GM12878 (cell line): ENCODE measurements at regions not wholly inside any gene's neighbourhood (a gene's known extent, or its start where the extent isn't known, plus 50 kb on each side); places are given as distances from the start of the nearest gene placed in this dataset.
A peak's percentile ranks its signal among the peaks of the same experiment; 100 is the strongest.

ENCODE experiments used
- ATAC-seq: fragments of 200-7000 bp; cut with Tn5 transposase; 3 replicates; pipeline ENCODE4 v1.9.1; 2020; ENCODE audit warnings: mild to moderate bottlenecking, moderate library complexity
- BruUV-seq: library from RNA; stranded (reverse); fragments of 400-500 nt; replicated peaks from 2 replicates; lab custom pipeline; 2021; lab: Mats Ljungman, UMichigan
- CTCF ChIA-PET: fragments of 300-600 bp; sonication (Branson Sonifier 250); formaldehyde crosslinking; extraction: SDS; loops from one replicate; lab custom pipeline; 2021; ENCODE audit warnings: inconsistent platforms; lab: Yijun Ruan, JAX
- POLR2A ChIA-PET: fragments of 350-600 bp; formaldehyde crosslinking; extraction: SDS; loops from one replicate; lab custom pipeline; 2021; ENCODE audit warnings: inconsistent platforms; lab: Charles Lee
- RAD21 ChIA-PET: fragments of 300-600 bp; sonication (Branson Sonifier 250); formaldehyde crosslinking; loops from one replicate; lab custom pipeline; 2023; ENCODE audit warnings: antibody characterized with exemption; ENCODE audit not compliant: unreplicated experiment; lab: Charles Lee
- SMC1A ChIA-PET: fragments of 300-600 bp; sonication (Branson Sonifier 250); formaldehyde crosslinking; loops from one replicate; lab custom pipeline; 2023; ENCODE audit not compliant: unreplicated experiment, uncharacterized antibody; lab: Charles Lee
- DNase-seq: peaks from one replicate; pipeline ENCODE4 v3.0.0-alpha.2; 2011; ENCODE audit warnings: low read depth, low spot score
- FAIRE-seq: peaks from 3 replicates; lab custom pipeline; 2011; peaks lifted over from hg19 to GRCh38; lab: Jason Lieb, UNC
- H2AFZ ChIP-seq: 2 replicates; pipeline ENCODE4 v1.6.0; 2011; ENCODE audit warnings: low read depth, low read length, control low read depth; ENCODE audit not compliant: control insufficient read depth
- H3K27ac ChIP-seq: 2 replicates; pipeline ENCODE4 v1.5.1; 2011; ENCODE audit warnings: control low read depth; ENCODE audit not compliant: control insufficient read depth, insufficient read depth
- H3K27me3 ChIP-seq, 2 experiments: replicated peaks in 1 of 2; 2 replicates each; pipeline versions ENCODE4 v1.6.0 to v1.6.1; 2011; ENCODE audit warnings: low read length in 1 of 2; ENCODE audit not compliant: control insufficient read depth in 2 of 2, insufficient read depth in 2 of 2
- H3K36me3 ChIP-seq, 2 experiments: 2 replicates each; pipeline ENCODE4 v1.5.1; 2011; ENCODE audit warnings: low read length in 1 of 2; ENCODE audit not compliant: control insufficient read depth in 2 of 2, insufficient read depth in 2 of 2
- H3K4me1 ChIP-seq: 2 replicates; pipeline ENCODE4 v1.6.1; 2011; ENCODE audit warnings: mild to moderate bottlenecking, low read length, moderate library complexity, mixed read lengths; ENCODE audit not compliant: control insufficient read depth, insufficient read depth
- H3K4me2 ChIP-seq: 2 replicates; pipeline ENCODE4 v1.6.0; 2011; ENCODE audit warnings: control low read depth; ENCODE audit not compliant: control insufficient read depth, insufficient read depth
- H3K4me3 ChIP-seq: fragments of 200-600 bp; sonication (generic); 2 replicates; pipeline ENCODE4 v1.5.1; 2016
- H3K79me2 ChIP-seq: 2 replicates; pipeline ENCODE4 v1.6.0; 2011; ENCODE audit warnings: low read length; ENCODE audit not compliant: control insufficient read depth, insufficient read depth
- H3K9ac ChIP-seq: 2 replicates; pipeline ENCODE4 v1.8.0; 2011; ENCODE audit warnings: low read length, control low read depth, mixed read lengths; ENCODE audit not compliant: control insufficient read depth, insufficient read depth
- H3K9me3 ChIP-seq: replicated peaks from 3 replicates; pipeline ENCODE4 v1.5.1; 2011; ENCODE audit warnings: mild to moderate bottlenecking, low read length; ENCODE audit not compliant: control insufficient read depth, insufficient read depth
- H4K20me1 ChIP-seq: 2 replicates; pipeline ENCODE4 v1.6.0; 2011; ENCODE audit not compliant: control insufficient read depth, insufficient read depth
- BHLHE40 ChIP-seq, 2 experiments: fragments of 450-650 bp in 1 of 2; IDR thresholded peaks; 2 replicates each; pipeline ENCODE4 v1.6.1; 2011 to 2017; ENCODE audit warnings: low read depth in 2 of 2, borderline replicate concordance in 1 of 2, improper control_type of control experiment in 1 of 2, low read length in 1 of 2, mild to moderate bottlenecking in 1 of 2
- HDAC6 ChIP-seq: fragments of 200-600 bp; sonication (generic); IDR thresholded peaks from one replicate; pipeline ENCODE4 v1.8.0; 2017; ENCODE audit warnings: antibody characterized with exemption; ENCODE audit not compliant: unreplicated experiment
- MEF2B ChIP-seq: fragments of 450-650 bp; IDR thresholded peaks from 2 replicates; pipeline ENCODE4 v1.6.1; 2018; ENCODE audit warnings: mild to moderate bottlenecking, moderate library complexity; ENCODE audit not compliant: partially characterized antibody, poor library complexity, severe bottlenecking
- NFYA ChIP-seq: IDR thresholded peaks from 2 replicates; pipeline ENCODE4 v1.6.1; 2011; ENCODE audit warnings: low read depth, mild to moderate bottlenecking, low read length, improper control_type of control experiment, borderline replicate concordance
- RB1 ChIP-seq: fragments of 450-650 bp; formaldehyde crosslinking; IDR thresholded peaks from 2 replicates; pipeline ENCODE4 v1.6.1; 2017; ENCODE audit warnings: mild to moderate bottlenecking, borderline replicate concordance
- RFX5 ChIP-seq: IDR thresholded peaks from 2 replicates; pipeline ENCODE4 v1.6.1; 2011; ENCODE audit warnings: low read depth, low read length, improper control_type of control experiment
- STAT3 ChIP-seq: IDR thresholded peaks from 2 replicates; pipeline ENCODE4 v1.6.1; 2011; ENCODE audit warnings: low read depth, low read length, improper control_type of control experiment
- YY1 ChIP-seq: IDR thresholded peaks from 2 replicates; pipeline ENCODE4 v1.6.1; 2011; ENCODE audit warnings: low read depth, mild to moderate bottlenecking, low read length
- WGBS: methylation state at CpG from one replicate; pipeline ENCODE4 v1.1.6; 2016; ENCODE audit warnings: low lambda C conversion rate; ENCODE audit not compliant: insufficient replicate concordance, insufficient coverage; ENCODE audit errors: missing lambda C conversion rate; 5-methylcytosine and 5-hydroxymethylcytosine counted together
- in situ Hi-C: fragments of 300-500 bp; cut with MboI; formaldehyde crosslinking; loops from 9 replicates; pipeline ENCODE4 v1.14.3; 2018; ENCODE audit warnings: mixed read lengths
- intact Hi-C: fragments of 100-400 bp; cut with micrococcal nuclease; formaldehyde crosslinking; loops from one replicate; pipeline ENCODE4 v1.14.2; 2022; ENCODE audit not compliant: unreplicated experiment
- TF ChIP-seq, protein P1 (sequence below): IDR thresholded peaks from 2 replicates; pipeline ENCODE4 v1.6.1; 2012; ENCODE audit warnings: low read length, inconsistent platforms

DNA sequence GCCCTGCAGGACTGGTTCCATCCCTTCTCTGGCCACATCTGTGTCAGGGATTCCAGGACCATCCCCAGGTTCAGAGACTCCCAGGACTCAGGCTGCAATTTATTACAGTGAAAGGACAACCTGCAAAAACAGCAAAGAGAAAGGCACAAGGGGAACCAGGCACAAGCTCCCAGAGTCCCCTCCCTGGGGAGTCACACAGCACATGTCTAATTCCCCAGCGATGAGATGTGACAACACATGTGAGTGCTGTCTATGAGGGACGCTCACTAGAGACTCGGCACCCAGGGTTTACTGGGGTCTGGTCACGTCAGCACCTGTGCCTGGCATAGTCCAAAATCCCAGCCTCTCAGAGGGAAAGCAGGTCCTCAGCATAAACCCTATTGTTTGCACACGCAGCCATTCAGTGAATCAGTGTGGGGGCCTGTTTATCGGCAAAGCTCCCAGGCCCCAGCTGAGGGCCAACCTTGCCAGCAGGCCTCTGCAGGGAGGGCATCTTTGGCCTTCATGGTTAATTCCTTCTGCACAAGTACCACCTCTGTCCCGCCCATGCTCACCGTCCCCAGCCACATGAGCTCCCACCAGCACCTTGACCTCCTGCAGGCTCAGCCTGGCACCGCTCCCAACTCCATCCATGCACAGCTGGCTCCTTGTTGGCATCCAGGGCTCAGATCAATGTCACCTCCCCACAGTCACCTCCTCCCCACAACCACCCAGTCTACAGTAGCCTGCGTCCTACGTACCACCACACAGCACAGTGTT is 198.9 kb upstream of the SFSWAP start:
- ATAC-seq (no peak), FAIRE-seq (no peak), DNase-seq (no peak)
- peak; percentile 84 for TF ChIP-seq MEF2B
- TF ChIP-seq, protein P1, sequence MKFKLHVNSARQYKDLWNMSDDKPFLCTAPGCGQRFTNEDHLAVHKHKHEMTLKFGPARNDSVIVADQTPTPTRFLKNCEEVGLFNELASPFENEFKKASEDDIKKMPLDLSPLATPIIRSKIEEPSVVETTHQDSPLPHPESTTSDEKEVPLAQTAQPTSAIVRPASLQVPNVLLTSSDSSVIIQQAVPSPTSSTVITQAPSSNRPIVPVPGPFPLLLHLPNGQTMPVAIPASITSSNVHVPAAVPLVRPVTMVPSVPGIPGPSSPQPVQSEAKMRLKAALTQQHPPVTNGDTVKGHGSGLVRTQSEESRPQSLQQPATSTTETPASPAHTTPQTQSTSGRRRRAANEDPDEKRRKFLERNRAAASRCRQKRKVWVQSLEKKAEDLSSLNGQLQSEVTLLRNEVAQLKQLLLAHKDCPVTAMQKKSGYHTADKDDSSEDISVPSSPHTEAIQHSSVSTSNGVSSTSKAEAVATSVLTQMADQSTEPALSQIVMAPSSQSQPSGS: no peak
- Histone ChIP-seq H3K4me1 (peaks cover 20% of the 10 kb centered on the region), H2AFZ (peak overlapping the region; percentile 76), H4K20me1 (no peaks in the 10 kb centered on the region), H3K4me2 (peak overlapping the region; percentile 26; the same call in 1 of the 2 replicates), H3K4me3 (no peak overlapping the region), H3K9me3 (no peaks in the 10 kb centered on the region; the same call in 2 of the 3 replicates), H3K27ac (no peak overlapping the region), H3K36me3 (no peaks in the 10 kb centered on the region), H3K27me3 (no peaks in the 10 kb centered on the region), H3K79me2 (no peaks in the 10 kb centered on the region), H3K9ac (no peak overlapping the region; the same call in 1 of the 2 replicates)
- no TSS peak for BruUV-seq
- ChIA-PET RAD21 (interaction anchor here (1.1 kb wide), 1 partner anchor 25 kb away, joined by 7 read pairs; no protein-coding TSS in a partner anchor), SMC1A (interaction anchor here (1.0 to 3.5 kb wide), 2 partner anchors 22 to 24 kb away, joined by 3 to 10 read pairs; no protein-coding TSS in a partner anchor), POLR2A (no interaction called here), CTCF (no interaction called here)
- in situ Hi-C loops: no loop called here
- intact Hi-C loops: no loop called here
- WGBS: 77% methylated on average over 10 of the region's 11 CpGs

DNA sequence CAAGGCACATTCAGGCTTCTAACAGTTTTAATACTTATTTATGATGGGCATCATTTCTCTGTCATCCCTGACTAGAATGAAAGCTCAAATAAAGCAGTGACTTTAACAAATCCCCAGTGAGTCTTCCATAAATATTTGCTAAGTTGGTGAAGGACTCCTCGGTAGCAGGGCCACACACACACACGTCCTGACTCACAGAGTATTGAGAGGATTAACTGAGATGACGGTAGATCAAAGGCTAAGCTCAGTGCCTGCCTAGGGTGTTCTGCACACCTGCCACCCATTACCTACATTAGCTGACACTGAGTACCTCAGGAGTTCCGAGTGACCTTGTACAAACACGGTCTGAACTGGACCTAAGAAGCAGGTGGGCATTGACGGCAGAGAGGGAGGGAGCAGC is 197.3 kb upstream of the SFSWAP start:
- RAD21 ChIA-PET: no interaction called here
- no peak overlapping the region for H3K4me2 ChIP-seq
- CTCF ChIA-PET: no interaction called here
- no peaks in the 10 kb centered on the region; the same call in 1 of the 3 replicates for H3K9me3 ChIP-seq
- BruUV-seq: no TSS peak
- in situ Hi-C loops (no loop called here), intact Hi-C loops (no loop called here)
- H3K36me3 ChIP-seq: no peaks in the 10 kb centered on the region
- no peak overlapping the region for H2AFZ ChIP-seq
- no peaks in the 10 kb centered on the region for H4K20me1 ChIP-seq
- no peak for TF ChIP-seq NFYA
- no peak for TF ChIP-seq STAT3
- TF ChIP-seq BHLHE40 (IDR thresholded peaks at IDR 0.05; ENCODE audit: borderline replicate concordance in 1 of 2, low read depth in 2 of 2, low read length in 1 of 2): no peak
- TF ChIP-seq HDAC6: no peak
- no peak for TF ChIP-seq RFX5
- no peak for TF ChIP-seq YY1
- no peak for TF ChIP-seq RB1
- no peaks in the 10 kb centered on the region for H3K27me3 ChIP-seq
- ATAC-seq: no peak
- no peak overlapping the region for H3K9ac ChIP-seq
- SMC1A ChIA-PET: no interaction called here
- H3K79me2 ChIP-seq: no peaks in the 10 kb centered on the region
- no peak overlapping the region for H3K27ac ChIP-seq
- no peak for DNase-seq
- H3K4me1 ChIP-seq: peaks cover 20% of the 10 kb centered on the region
- WGBS: 54% methylated on average over 6 of the region's 6 CpGs
- POLR2A ChIA-PET: no interaction called here
- H3K4me3 ChIP-seq: no peak overlapping the region
- no peak for FAIRE-seq
